H1 (cell line): ENCODE measurements at regions not wholly inside any gene's neighbourhood (a gene's known extent, or its start where the extent isn't known, plus 50 kb on each side); places are given as distances from the start of the nearest gene placed in this dataset.

Experiments
- CTCF ChIA-PET: fragments of 300-600 bp; sonication (Branson Sonifier 250); formaldehyde crosslinking; loops from one replicate; lab custom pipeline; 2021; ENCODE audit not compliant: partially characterized antibody; lab: Charles Lee
- POLR2A ChIA-PET: fragments of 300-600 bp; sonication (Branson Sonifier 250); formaldehyde crosslinking; loops from one replicate; lab custom pipeline; 2021; ENCODE audit warnings: inconsistent platforms; ENCODE audit not compliant: partially characterized antibody; lab: Charles Lee
- DNase-seq, 2 experiments: peaks; one replicate each; pipeline versions ENCODE4 v3.0.0 to v3.0.0-alpha.2; 2010 to 2022; ENCODE audit warnings: low spot score in 2 of 2, low read depth in 1 of 2, mixed read lengths in 1 of 2
- FAIRE-seq: peaks from 2 replicates; lab custom pipeline; 2011; peaks lifted over from hg19 to GRCh38; lab: Jason Lieb, UNC
- H2AFZ ChIP-seq: 2 replicates; pipeline ENCODE4 v1.8.1; 2012; ENCODE audit warnings: low read length, inconsistent platforms
- H2AK5ac ChIP-seq: 2 replicates; pipeline ENCODE4 v1.6.1; 2013; ENCODE audit warnings: low read depth, low read length
- H2BK120ac ChIP-seq: replicated peaks from 2 replicates; pipeline ENCODE3; 2013; ENCODE audit warnings: low read depth, low read length, inconsistent platforms
- H2BK12ac ChIP-seq: 2 replicates; pipeline ENCODE4 v1.6.1; 2013; ENCODE audit warnings: low read depth, low read length
- H2BK15ac ChIP-seq: 2 replicates; pipeline ENCODE4 v1.6.1; 2013; ENCODE audit warnings: low read length
- H2BK20ac ChIP-seq: 2 replicates; pipeline ENCODE4 v1.6.1; 2013; ENCODE audit warnings: low read length
- H2BK5ac ChIP-seq: 2 replicates; pipeline ENCODE4 v1.6.1; 2013; ENCODE audit warnings: low read depth, low read length
- H3K14ac ChIP-seq: 2 replicates; pipeline ENCODE4 v1.6.1; 2013; ENCODE audit warnings: inconsistent platforms; ENCODE audit not compliant: insufficient read length
- H3K18ac ChIP-seq: 2 replicates; pipeline ENCODE4 v1.6.1; 2013; ENCODE audit warnings: low read length; ENCODE audit errors: extremely low read depth
- H3K23ac ChIP-seq: 2 replicates; pipeline ENCODE4 v1.6.1; 2013; ENCODE audit warnings: inconsistent platforms; ENCODE audit not compliant: insufficient read length
- H3K23me2 ChIP-seq: 2 replicates; pipeline ENCODE4 v1.6.1; 2013; ENCODE audit warnings: low read depth, low read length
- H3K27ac ChIP-seq: 2 replicates; pipeline ENCODE4 v1.6.1; 2011; ENCODE audit warnings: low read depth, low read length, inconsistent platforms
- H3K27me3 ChIP-seq, 4 experiments: replicated peaks in 1 of 4; 1 replicate in 1 of 4; 2 replicates in 3 of 4; pipeline versions ENCODE4 v1.6.1 to v1.8.1; 2011 to 2013; ENCODE audit warnings: low read length in 3 of 4, mild to moderate bottlenecking in 3 of 4, inconsistent platforms in 2 of 4, mixed read lengths in 2 of 4, moderate library complexity in 1 of 4; ENCODE audit not compliant: control insufficient read depth in 3 of 4, insufficient read depth in 3 of 4; ENCODE audit errors: extremely low read depth in 1 of 4
- H3K36me3 ChIP-seq, 4 experiments: 2 replicates each; pipeline versions ENCODE4 v1.6.1 to v1.8.1; 2011 to 2013; ENCODE audit warnings: mild to moderate bottlenecking in 4 of 4, low read length in 3 of 4, moderate library complexity in 2 of 4, control low read depth in 1 of 4, inconsistent platforms in 1 of 4; ENCODE audit not compliant: insufficient read depth in 4 of 4, control insufficient read depth in 2 of 4
- H3K4ac ChIP-seq: replicated peaks from 2 replicates; pipeline ENCODE3; 2013; ENCODE audit warnings: low read length, low read depth, mixed read lengths, inconsistent platforms; ENCODE audit not compliant: insufficient read length
- H3K4me1 ChIP-seq, 4 experiments: replicated peaks in 1 of 4; 1 replicate in 1 of 4; 2 replicates in 3 of 4; pipeline versions ENCODE4 v1.6.1 to v1.8.1; 2011 to 2013; ENCODE audit warnings: low read length in 3 of 4, inconsistent platforms in 2 of 4, mixed read lengths in 1 of 4; ENCODE audit not compliant: insufficient read depth in 4 of 4, control insufficient read depth in 3 of 4
- H3K4me2 ChIP-seq, 2 experiments: 2 replicates each; pipeline versions ENCODE4 v1.6.1 to v1.8.1; 2011 to 2013; ENCODE audit warnings: low read depth in 2 of 2, low read length in 2 of 2, control low read depth in 1 of 2, inconsistent platforms in 1 of 2, mild to moderate bottlenecking in 1 of 2; ENCODE audit not compliant: insufficient read depth in 1 of 2
- H3K4me3 ChIP-seq, 4 experiments: fragments of 200-600, 300-600 bp in 1 of 4; sonication (generic), shearing (Covaris generic), sonication (Bioruptor Twin) in 1 of 4; 2 replicates each; pipeline versions ENCODE4 v1.5.1 to v1.8.1; 2011 to 2016; ENCODE audit warnings: low read length in 4 of 4, low read depth in 3 of 4, control low read depth in 2 of 4, inconsistent platforms in 2 of 4, mild to moderate bottlenecking in 2 of 4, mixed read lengths in 1 of 4, moderate library complexity in 1 of 4; ENCODE audit not compliant: insufficient read depth in 2 of 4; ENCODE audit errors: extremely low read depth in 1 of 4
- H3K56ac ChIP-seq: replicated peaks from 2 replicates; pipeline ENCODE3; 2013; ENCODE audit warnings: low read depth, mild to moderate bottlenecking, mixed read lengths, low read length, inconsistent platforms; ENCODE audit not compliant: insufficient read length
- H3K79me1 ChIP-seq: 2 replicates; pipeline ENCODE4 v1.6.1; 2013; ENCODE audit warnings: low read depth, low read length, control low read depth
- H3K79me2 ChIP-seq, 2 experiments: 2 replicates each; pipeline versions ENCODE4 v1.6.1 to v1.8.1; 2012 to 2013; ENCODE audit warnings: low read length in 2 of 2, mild to moderate bottlenecking in 2 of 2, inconsistent platforms in 1 of 2; ENCODE audit not compliant: insufficient read depth in 2 of 2, control insufficient read depth in 1 of 2
- H3K9ac ChIP-seq, 4 experiments: replicated peaks in 1 of 4; 1 replicate in 1 of 4; 2 replicates in 3 of 4; pipeline versions ENCODE4 v1.6.1 to v1.8.1; 2011 to 2013; ENCODE audit warnings: low read depth in 3 of 4, low read length in 3 of 4, control low read depth in 2 of 4, mild to moderate bottlenecking in 2 of 4, moderate library complexity in 2 of 4, inconsistent platforms in 1 of 4; ENCODE audit errors: extremely low read depth in 1 of 4
- H3K9me3 ChIP-seq, 2 experiments: 2 replicates each; pipeline versions ENCODE4 v1.6.1 to v1.8.1; 2012 to 2013; ENCODE audit warnings: mild to moderate bottlenecking in 2 of 2, moderate library complexity in 2 of 2, control low read depth in 1 of 2, inconsistent platforms in 1 of 2, low read depth in 1 of 2, low read length in 1 of 2, mixed read lengths in 1 of 2; ENCODE audit not compliant: insufficient read depth in 2 of 2
- H4K20me1 ChIP-seq, 2 experiments: replicated peaks in 1 of 2; 2 replicates each; pipeline versions ENCODE3 to v1.8.1; 2011 to 2013; ENCODE audit warnings: inconsistent platforms in 2 of 2, low read length in 2 of 2, mild to moderate bottlenecking in 1 of 2; ENCODE audit not compliant: insufficient read depth in 2 of 2, control insufficient read depth in 1 of 2
- H4K5ac ChIP-seq: 2 replicates; pipeline ENCODE4 v1.6.1; 2013; ENCODE audit warnings: low read length, low read depth, mixed read lengths, inconsistent platforms; ENCODE audit not compliant: insufficient read length
- H4K8ac ChIP-seq: 2 replicates; pipeline ENCODE4 v1.8.0; 2013; ENCODE audit warnings: mild to moderate bottlenecking, moderate library complexity, low read length, inconsistent platforms; ENCODE audit not compliant: insufficient read depth; ENCODE audit errors: extremely low read depth
- H4K91ac ChIP-seq: replicated peaks from 2 replicates; pipeline ENCODE3; 2013; ENCODE audit warnings: low read length, mixed read lengths, inconsistent platforms; ENCODE audit not compliant: insufficient read length
- BCL11A ChIP-seq, 2 experiments: IDR thresholded peaks; one replicate each; pipeline ENCODE4 v1.6.1; 2011; ENCODE audit warnings: low read depth in 2 of 2, low read length in 2 of 2, mild to moderate bottlenecking in 2 of 2
- CBX5 ChIP-seq: fragments of 300-800, 300-1000 bp; sonication (generic); IDR thresholded peaks from 2 replicates; pipeline ENCODE4 v1.7.1; 2016; ENCODE audit warnings: antibody characterized with exemption, low read length, low read depth
- EZH2 ChIP-seq: fragments of 200-600 bp; sonication (generic); IDR thresholded peaks from 2 replicates; pipeline ENCODE4 v1.7.1; 2012; ENCODE audit warnings: low read depth, mild to moderate bottlenecking, moderate library complexity, low read length, inconsistent platforms; ENCODE audit not compliant: severe bottlenecking
- GTF2F1 ChIP-seq: IDR thresholded peaks from 2 replicates; pipeline ENCODE4 v1.6.1; 2012; ENCODE audit warnings: low read depth, low read length, improper control_type of control experiment, borderline replicate concordance
- POLR2A ChIP-seq, 2 experiments: IDR thresholded peaks; 1 replicate in 1 of 2; 2 replicates in 1 of 2; pipeline ENCODE4 v1.6.1; 2011; ENCODE audit warnings: low read depth in 2 of 2, low read length in 2 of 2, mild to moderate bottlenecking in 2 of 2; ENCODE audit errors: control extremely low read depth in 1 of 2
- TBP ChIP-seq: IDR thresholded peaks from 2 replicates; pipeline ENCODE4 v1.6.1; 2011; ENCODE audit warnings: low read depth, low read length, improper control_type of control experiment
- WGBS, 2 experiments: shearing (Covaris generic) in 1 of 2; methylation state at CpG; one replicate each; pipeline versions ENCODE4 v1.1.6 to v1.1.7; 2013 to 2015; ENCODE audit warnings: low lambda C conversion rate in 2 of 2, mixed read lengths in 2 of 2, inconsistent platforms in 1 of 2, low coverage in 1 of 2, missing lambda C conversion rate in 1 of 2; ENCODE audit not compliant: insufficient replicate concordance in 2 of 2, insufficient coverage in 1 of 2, insufficient read length in 1 of 2; ENCODE audit errors: extremely low coverage in 1 of 2, missing lambda C conversion rate in 1 of 2; 5-methylcytosine and 5-hydroxymethylcytosine counted together
- TF ChIP-seq, protein P1 (sequence below): IDR thresholded peaks from 2 replicates; pipeline ENCODE4 v1.6.1; 2012; ENCODE audit warnings: inconsistent platforms

DNA sequence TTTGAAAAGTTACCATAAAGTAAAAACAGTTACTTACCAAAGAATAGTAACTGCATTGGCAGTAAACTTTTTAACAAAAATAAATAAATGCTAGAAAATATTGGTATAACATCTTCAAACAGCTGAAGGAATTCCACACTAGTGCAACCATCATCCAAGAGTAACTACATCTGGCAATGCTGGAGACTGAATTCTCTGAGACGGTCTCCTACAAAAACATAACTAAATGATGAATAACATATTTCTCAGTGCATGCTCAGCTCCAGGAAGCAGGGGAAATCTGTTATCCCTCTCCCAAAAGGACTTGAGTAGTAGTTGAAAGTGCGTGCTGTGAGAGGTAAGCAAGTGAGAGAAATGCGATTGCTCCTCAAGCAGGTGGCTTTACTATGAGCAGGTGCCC lies 526.8 kb upstream of the CCDC54 start:
- DNase-seq (no peak), FAIRE-seq (no peak)
- H3K36me3 ChIP-seq, result no peaks in the 10 kb centered on the region; a peak in 1 of 8 replicates
- H2BK12ac ChIP-seq, result no peak overlapping the region
- no peak overlapping the region for H2BK15ac ChIP-seq
- H4K91ac ChIP-seq, result no peak overlapping the region
- no peak overlapping the region for H3K4me3 ChIP-seq
- H3K4ac ChIP-seq, result no peak overlapping the region
- H2BK20ac ChIP-seq, result no peak overlapping the region
- H3K79me1 ChIP-seq, result no peaks in the 10 kb centered on the region
- no peak overlapping the region for H3K23ac ChIP-seq
- no peaks in the 10 kb centered on the region for H3K23me2 ChIP-seq
- H3K27ac ChIP-seq, result no peak overlapping the region
- H3K4me2 ChIP-seq, result no peak overlapping the region
- no peaks in the 10 kb centered on the region; a peak in 2 of 4 replicates for H3K9me3 ChIP-seq
- H3K79me2 ChIP-seq, result no peaks in the 10 kb centered on the region
- TF ChIP-seq GTF2F1, result no peak
- TF ChIP-seq POLR2A (IDR thresholded peaks at IDR 0.05; ENCODE audit: control extremely low read depth in 1 of 2, low read depth in 2 of 2, low read length in 2 of 2), result no peak
- TF ChIP-seq, protein P1, sequence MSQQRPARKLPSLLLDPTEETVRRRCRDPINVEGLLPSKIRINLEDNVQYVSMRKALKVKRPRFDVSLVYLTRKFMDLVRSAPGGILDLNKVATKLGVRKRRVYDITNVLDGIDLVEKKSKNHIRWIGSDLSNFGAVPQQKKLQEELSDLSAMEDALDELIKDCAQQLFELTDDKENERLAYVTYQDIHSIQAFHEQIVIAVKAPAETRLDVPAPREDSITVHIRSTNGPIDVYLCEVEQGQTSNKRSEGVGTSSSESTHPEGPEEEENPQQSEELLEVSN, result no peak
- TF ChIP-seq TBP, result no peak
- TF ChIP-seq EZH2, result no peak
- TF ChIP-seq CBX5, result no peak
- no peak for TF ChIP-seq BCL11A (IDR thresholded peaks at IDR 0.05; ENCODE audit: low read depth in 2 of 2, low read length in 2 of 2)
- ChIA-PET CTCF (interaction anchor here (1.0 kb wide), 1 partner anchor 9 kb away, joined by 4 read pairs; no protein-coding TSS in a partner anchor), POLR2A (no interaction called here)
- H3K4me1 ChIP-seq, result no peaks in the 10 kb centered on the region
- H2BK5ac ChIP-seq, result no peak overlapping the region
- H4K20me1 ChIP-seq, result no peaks in the 10 kb centered on the region
- H3K56ac ChIP-seq, result no peak overlapping the region
- H3K9ac ChIP-seq, result no peak overlapping the region
- H4K8ac ChIP-seq, result no peak overlapping the region
- no peak overlapping the region for H2AFZ ChIP-seq
- H4K5ac ChIP-seq, result no peak overlapping the region
- WGBS, 2 experiments, result 96% methylated on average over 3 of the region's 3 CpGs; no CpG with 5 or more reads in 1 of the 2 experiments
- H3K14ac ChIP-seq, result no peak overlapping the region
- no peak overlapping the region for H3K18ac ChIP-seq
- H3K27me3 ChIP-seq, result no peaks in the 10 kb centered on the region
- no peak overlapping the region for H2AK5ac ChIP-seq
- no peak overlapping the region for H2BK120ac ChIP-seq
